MM.1S (cell line): ENCODE measurements at regions not wholly inside any gene's neighbourhood (a gene's known extent, or its start where the extent isn't known, plus 50 kb on each side); places are given as distances from the start of the nearest gene placed in this dataset.

Experiments used
- DNase-seq: peaks from one replicate; pipeline ENCODE4 v3.0.0-alpha.2; 2015
- H2AFZ ChIP-seq: fragments of 300-600 bp; sonication (generic); 2 replicates; pipeline ENCODE4 v1.6.0; 2016; ENCODE audit warnings: antibody characterized with exemption, low read length
- H3F3A ChIP-seq: fragments of 300-600 bp; sonication (generic); 2 replicates; pipeline ENCODE4 v1.6.1; 2016; ENCODE audit warnings: mild to moderate bottlenecking, antibody characterized with exemption, low read length, moderate library complexity, mixed read lengths; ENCODE audit not compliant: insufficient read depth
- H3K27ac ChIP-seq: fragments of 300-600 bp; sonication (generic); 2 replicates; pipeline ENCODE4 v1.5.1; 2016; ENCODE audit warnings: mild to moderate bottlenecking, low read length
- H3K27me3 ChIP-seq: fragments of 300-600 bp; sonication (generic); replicated peaks from 2 replicates; pipeline ENCODE4 v1.6.0; 2016; ENCODE audit warnings: low read length; ENCODE audit not compliant: insufficient read depth
- H3K36me3 ChIP-seq: fragments of 300-600 bp; sonication (generic); replicated peaks from 2 replicates; pipeline ENCODE4 v1.6.1; 2016; ENCODE audit warnings: mild to moderate bottlenecking, low read length, mixed read lengths; ENCODE audit not compliant: insufficient read depth
- H3K4me1 ChIP-seq: fragments of 300-600 bp; sonication (generic); 2 replicates; pipeline ENCODE4 v1.6.1; 2016; ENCODE audit warnings: low read length, mixed read lengths
- H3K4me2 ChIP-seq: fragments of 300-600 bp; sonication (generic); 2 replicates; pipeline ENCODE4 v1.6.0; 2016; ENCODE audit warnings: low read depth, low read length
- H3K4me3 ChIP-seq: fragments of 300-600 bp; sonication (generic); 2 replicates; pipeline ENCODE4 v1.5.1; 2016; ENCODE audit warnings: low read length, mixed read lengths
- H3K79me2 ChIP-seq: fragments of 300-600 bp; sonication (generic); 2 replicates; pipeline ENCODE4 v1.6.1; 2016; ENCODE audit warnings: mixed run types, low read length, mixed read lengths
- H3K9ac ChIP-seq: fragments of 300-600 bp; sonication (generic); 2 replicates; pipeline ENCODE4 v1.6.1; 2016; ENCODE audit warnings: low read length, mixed read lengths
- H3K9me2 ChIP-seq: fragments of 300-600 bp; sonication (generic); replicated peaks from 2 replicates; pipeline ENCODE4 v1.6.1; 2016; ENCODE audit warnings: mild to moderate bottlenecking, low read length, mixed read lengths; ENCODE audit not compliant: insufficient read depth
- H3K9me3 ChIP-seq: fragments of 300-600 bp; sonication (generic); replicated peaks from 2 replicates; pipeline ENCODE4 v1.6.1; 2016; ENCODE audit warnings: mild to moderate bottlenecking, low read length, mixed read lengths; ENCODE audit not compliant: insufficient read depth
- H4K20me1 ChIP-seq: fragments of 300-600 bp; sonication (generic); 2 replicates; pipeline ENCODE4 v1.6.1; 2016; ENCODE audit warnings: mild to moderate bottlenecking, low read length, moderate library complexity, mixed read lengths; ENCODE audit not compliant: insufficient read depth
- EZH2 ChIP-seq: fragments of 300-600 bp; sonication (generic); optimal IDR thresholded peaks from 2 replicates; pipeline ENCODE3; 2017; ENCODE audit warnings: low read depth, mild to moderate bottlenecking, antibody characterized with exemption, low read length, mixed read lengths
- EZH2phosphoT487 ChIP-seq: fragments of 300-600 bp; sonication (generic); IDR thresholded peaks from 2 replicates; pipeline ENCODE4 v1.6.1; 2018; ENCODE audit warnings: antibody characterized with exemption, low read length
- TF ChIP-seq, protein P1 (sequence below): fragments of 300-600 bp; sonication (generic); IDR thresholded peaks from 2 replicates; pipeline ENCODE4 v1.5.1; 2016; ENCODE audit warnings: antibody characterized with exemption, low read length, mixed read lengths

DNA sequence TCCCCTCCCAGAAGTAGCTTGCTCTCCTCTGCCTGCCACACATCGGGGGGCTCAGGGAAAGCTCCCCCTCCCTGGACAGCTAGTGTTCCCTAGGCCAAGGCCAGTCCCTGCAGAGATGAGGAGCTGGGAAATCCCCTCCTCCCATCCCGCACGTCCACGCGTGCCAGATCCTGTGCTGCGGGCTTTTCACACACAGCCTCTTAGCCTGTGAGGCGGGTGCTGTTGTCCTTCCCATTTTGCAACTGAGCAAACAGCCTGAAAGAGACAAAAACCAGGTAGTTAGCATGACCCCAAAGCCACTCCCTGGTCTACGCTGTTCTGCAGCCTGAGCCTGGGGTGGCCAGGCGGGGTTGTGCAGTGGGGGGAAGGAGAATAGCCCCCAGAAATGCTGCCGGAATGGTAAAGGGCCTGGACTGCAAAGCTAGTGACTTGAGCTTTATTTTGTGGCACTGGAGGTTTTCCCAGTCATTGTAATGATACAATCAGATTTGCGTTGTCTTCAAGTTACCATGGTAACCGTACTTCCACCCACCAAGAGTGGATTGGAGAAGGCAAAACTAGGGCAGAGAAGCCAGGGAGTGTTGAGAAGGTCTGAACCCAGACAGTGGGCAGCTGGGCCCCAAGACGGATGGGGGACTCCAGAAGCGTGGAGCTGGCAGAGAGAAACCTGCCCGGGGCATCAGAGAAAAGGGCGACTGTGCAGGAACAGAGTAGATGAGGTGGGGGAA is 98.6 kb upstream of the KCTD7 start:
- H3K9ac ChIP-seq, result no peak overlapping the region
- H2AFZ ChIP-seq, result no peak overlapping the region
- H3K4me1 ChIP-seq, result no peaks in the 10 kb centered on the region
- H4K20me1 ChIP-seq, result no peaks in the 10 kb centered on the region
- no peak overlapping the region for H3K27ac ChIP-seq
- no peaks in the 10 kb centered on the region for H3K9me2 ChIP-seq
- H3K9me3 ChIP-seq, result no peaks in the 10 kb centered on the region
- no peak for DNase-seq
- H3F3A ChIP-seq, result no peaks in the 10 kb centered on the region
- no peaks in the 10 kb centered on the region for H3K36me3 ChIP-seq
- H3K79me2 ChIP-seq, result no peaks in the 10 kb centered on the region
- H3K27me3 ChIP-seq, result no peaks in the 10 kb centered on the region
- H3K4me3 ChIP-seq, result no peak overlapping the region
- TF ChIP-seq EZH2phosphoT487 (no peak), EZH2 (no peak)
- TF ChIP-seq, protein P1, sequence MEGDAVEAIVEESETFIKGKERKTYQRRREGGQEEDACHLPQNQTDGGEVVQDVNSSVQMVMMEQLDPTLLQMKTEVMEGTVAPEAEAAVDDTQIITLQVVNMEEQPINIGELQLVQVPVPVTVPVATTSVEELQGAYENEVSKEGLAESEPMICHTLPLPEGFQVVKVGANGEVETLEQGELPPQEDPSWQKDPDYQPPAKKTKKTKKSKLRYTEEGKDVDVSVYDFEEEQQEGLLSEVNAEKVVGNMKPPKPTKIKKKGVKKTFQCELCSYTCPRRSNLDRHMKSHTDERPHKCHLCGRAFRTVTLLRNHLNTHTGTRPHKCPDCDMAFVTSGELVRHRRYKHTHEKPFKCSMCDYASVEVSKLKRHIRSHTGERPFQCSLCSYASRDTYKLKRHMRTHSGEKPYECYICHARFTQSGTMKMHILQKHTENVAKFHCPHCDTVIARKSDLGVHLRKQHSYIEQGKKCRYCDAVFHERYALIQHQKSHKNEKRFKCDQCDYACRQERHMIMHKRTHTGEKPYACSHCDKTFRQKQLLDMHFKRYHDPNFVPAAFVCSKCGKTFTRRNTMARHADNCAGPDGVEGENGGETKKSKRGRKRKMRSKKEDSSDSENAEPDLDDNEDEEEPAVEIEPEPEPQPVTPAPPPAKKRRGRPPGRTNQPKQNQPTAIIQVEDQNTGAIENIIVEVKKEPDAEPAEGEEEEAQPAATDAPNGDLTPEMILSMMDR, result no peak
- H3K4me2 ChIP-seq, result no peak overlapping the region

GRCh38 chr7:66535414-66536329 is 93.0 kb upstream of the KCTD7 start:
- H3K4me3 ChIP-seq, result no peak overlapping the region
- no peak overlapping the region for H2AFZ ChIP-seq
- H3K79me2 ChIP-seq, result no peaks in the 10 kb centered on the region
- no peak for DNase-seq
- no peak overlapping the region for H3K9ac ChIP-seq
- no peaks in the 10 kb centered on the region for H4K20me1 ChIP-seq
- H3K4me2 ChIP-seq, result no peak overlapping the region
- no peaks in the 10 kb centered on the region for H3K36me3 ChIP-seq
- TF ChIP-seq EZH2, result no peak
- no peaks in the 10 kb centered on the region for H3K4me1 ChIP-seq
- H3F3A ChIP-seq, result no peaks in the 10 kb centered on the region
- no peaks in the 10 kb centered on the region for H3K9me3 ChIP-seq
- no peaks in the 10 kb centered on the region for H3K27me3 ChIP-seq
- H3K9me2 ChIP-seq, result no peaks in the 10 kb centered on the region
- no peak overlapping the region for H3K27ac ChIP-seq

DNA sequence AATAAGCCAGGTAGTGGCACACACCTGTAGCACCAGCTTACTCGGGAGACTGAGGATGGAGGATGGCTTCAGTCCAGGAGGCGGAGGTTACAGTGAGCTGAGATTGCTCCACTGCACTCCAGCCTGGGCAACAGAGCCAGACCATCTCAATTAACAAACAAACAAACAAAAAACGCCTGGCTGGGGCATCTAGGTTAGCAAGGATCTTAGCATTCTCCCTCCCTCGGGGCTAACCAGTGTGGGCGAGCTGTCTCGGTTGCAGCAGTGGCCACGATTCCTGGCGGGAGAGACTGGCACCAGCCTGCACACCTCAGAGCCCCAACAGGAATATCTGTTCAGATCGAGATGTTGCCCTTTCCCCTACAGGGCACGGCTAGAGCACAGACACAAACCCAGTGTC is 91.3 kb upstream of the KCTD7 start:
- Histone ChIP-seq H2AFZ (no peak overlapping the region), H3K4me2 (no peak overlapping the region), H3K4me1 (no peaks in the 10 kb centered on the region), H3K9me3 (no peaks in the 10 kb centered on the region), H3K4me3 (no peak overlapping the region), H3K36me3 (no peaks in the 10 kb centered on the region), H4K20me1 (no peaks in the 10 kb centered on the region), H3K27me3 (no peaks in the 10 kb centered on the region), H3K9ac (no peak overlapping the region), H3K9me2 (no peaks in the 10 kb centered on the region), H3F3A (no peaks in the 10 kb centered on the region), H3K27ac (no peak overlapping the region), H3K79me2 (no peaks in the 10 kb centered on the region)
- DNase-seq, result no peak
- TF ChIP-seq, protein P1, result no peak
- TF ChIP-seq EZH2, result no peak
- TF ChIP-seq EZH2phosphoT487, result no peak
